CD4-positive, alpha-beta T cell (primary cell): ENCODE measurements at regions not wholly inside any gene's neighbourhood (a gene's known extent, or its start where the extent isn't known, plus 50 kb on each side); places are given as distances from the start of the nearest gene placed in this dataset.
"Not testable (repeated sequence)": the region's sequence is repeated elsewhere in the genome, so short reads cannot be mapped to it uniquely, and the experiment has no call there.

ENCODE experiments used
- ATAC-seq: fragments of 200-7000 bp; cut with Tn5 transposase; one replicate; pipeline ENCODE4 v1.10.0; 2022; ENCODE audit warnings: mild to moderate bottlenecking; ENCODE audit not compliant: poor library complexity
- CTCF ChIA-PET: fragments of 350-600 bp; sonication (Branson Sonifier 250); formaldehyde crosslinking; loops from one replicate; lab custom pipeline; 2021; ENCODE audit warnings: antibody characterized with exemption, inconsistent platforms; lab: Charles Lee
- POLR2A ChIA-PET: fragments of 350-600 bp; sonication (Branson Sonifier 250); formaldehyde crosslinking; loops from one replicate; lab custom pipeline; 2021; ENCODE audit warnings: antibody characterized with exemption, inconsistent platforms; lab: Charles Lee
- DNase-seq, 14 experiments: peaks; one replicate each; pipeline ENCODE4 v3.0.0-alpha.2; 2013 to 2020; ENCODE audit warnings: mixed read lengths in 2 of 14
- H3K27ac ChIP-seq, 2 donors: one replicate each; pipeline versions ENCODE4 v1.5.1 to v1.7.0; 2013; ENCODE audit warnings: low read length in 2 of 2, low read depth in 1 of 2, mild to moderate bottlenecking in 1 of 2
- H3K27me3 ChIP-seq, 2 experiments: 1 replicate in 1 of 2; 2 replicates in 1 of 2; pipeline versions ENCODE4 v1.6.1 to v1.7.0; 2013; ENCODE audit warnings: low read length in 2 of 2, control low read depth in 1 of 2, mild to moderate bottlenecking in 1 of 2, moderate library complexity in 1 of 2; ENCODE audit not compliant: insufficient read depth in 2 of 2, control insufficient read depth in 1 of 2
- H3K36me3 ChIP-seq: one replicate; pipeline ENCODE4 v1.6.1; 2013; ENCODE audit warnings: low read length, control low read depth; ENCODE audit not compliant: insufficient read depth
- H3K4me1 ChIP-seq: one replicate; pipeline ENCODE4 v1.6.1; 2013; ENCODE audit warnings: low read length, control low read depth; ENCODE audit not compliant: insufficient read depth
- H3K4me3 ChIP-seq: one replicate; pipeline ENCODE4 v1.5.1; 2013; ENCODE audit warnings: mild to moderate bottlenecking, low read length, moderate library complexity
- H3K9me3 ChIP-seq, 2 experiments: 1 replicate in 1 of 2; 2 replicates in 1 of 2; pipeline versions ENCODE4 v1.6.1 to v1.7.0; 2013; ENCODE audit warnings: low read length in 2 of 2, mild to moderate bottlenecking in 2 of 2, control low read depth in 1 of 2, moderate library complexity in 1 of 2; ENCODE audit not compliant: control insufficient read depth in 1 of 2, insufficient read depth in 1 of 2
- H3K27ac Mint-ChIP-seq: one replicate; pipeline ENCODE4 v1.8.0; 2020; ENCODE audit warnings: mixed read lengths
- H3K27me3 Mint-ChIP-seq: one replicate; pipeline ENCODE4 v1.8.0; 2021; ENCODE audit warnings: mixed read lengths
- H3K36me3 Mint-ChIP-seq: one replicate; pipeline ENCODE4 v1.8.0; 2021; ENCODE audit warnings: low read depth, mixed read lengths
- H3K4me1 Mint-ChIP-seq: one replicate; pipeline ENCODE4 v1.8.0; 2021; ENCODE audit warnings: low read depth, mixed read lengths
- H3K4me3 Mint-ChIP-seq: one replicate; pipeline ENCODE4 v1.8.0; 2020; ENCODE audit warnings: mild to moderate bottlenecking, mixed read lengths
- H3K9me3 Mint-ChIP-seq: one replicate; pipeline ENCODE4 v1.8.0; 2020; ENCODE audit warnings: mixed read lengths
- intact Hi-C, 2 experiments: fragments of 100-400 bp; cut with DNase I in 1 of 2; cut with micrococcal nuclease in 1 of 2; formaldehyde crosslinking; loops; one replicate each; pipeline versions ENCODE4 v1.15.1 to v1.9.0; 2023 to 2025; cut with DNase I, micrococcal nuclease
- TF ChIP-seq, protein P1 (sequence below): fragments of 200-600 bp; IDR thresholded peaks from one replicate; pipeline ENCODE4 v1.8.0; 2022; ENCODE audit warnings: antibody characterized with exemption, mild to moderate bottlenecking

GRCh38 chr15:29648415-29648814, 173.9 kb downstream of the TJP1 start:
- H3K4me1 Mint-ChIP-seq, H3K27me3 ChIP-seq, ATAC-seq, H3K36me3 ChIP-seq, H3K4me3 ChIP-seq, POLR2A ChIA-PET, CTCF ChIA-PET, H3K27ac Mint-ChIP-seq, H3K27ac ChIP-seq, H3K36me3 Mint-ChIP-seq, H3K27me3 Mint-ChIP-seq, intact Hi-C loops, H3K4me3 Mint-ChIP-seq, DNase-seq, H3K4me1 ChIP-seq: not testable (repeated sequence)
- H3K9me3 Mint-ChIP-seq = peaks cover 14% of the 10 kb centered on the region
- peaks cover 0 to 29% of the 10 kb centered on the region in 2 experiments for H3K9me3 ChIP-seq

- peaks cover 9% of the 10 kb centered on the region for H3K9me3 Mint-ChIP-seq
- CTCF ChIA-PET = no interaction called here
- no peaks in the 10 kb centered on the region for H3K36me3 Mint-ChIP-seq
- Histone ChIP-seq H3K9me3 (peaks cover 0 to 12% of the 10 kb centered on the region in 2 experiments), H3K27me3 (no peaks in the 10 kb centered on the region), H3K4me1 (no peaks in the 10 kb centered on the region), H3K4me3 (no peak overlapping the region), H3K27ac (no peak overlapping the region), H3K36me3 (no peaks in the 10 kb centered on the region)
- H3K27ac Mint-ChIP-seq = no peak overlapping the region
- intact Hi-C loops = no loop called here
- TF ChIP-seq, protein P1, sequence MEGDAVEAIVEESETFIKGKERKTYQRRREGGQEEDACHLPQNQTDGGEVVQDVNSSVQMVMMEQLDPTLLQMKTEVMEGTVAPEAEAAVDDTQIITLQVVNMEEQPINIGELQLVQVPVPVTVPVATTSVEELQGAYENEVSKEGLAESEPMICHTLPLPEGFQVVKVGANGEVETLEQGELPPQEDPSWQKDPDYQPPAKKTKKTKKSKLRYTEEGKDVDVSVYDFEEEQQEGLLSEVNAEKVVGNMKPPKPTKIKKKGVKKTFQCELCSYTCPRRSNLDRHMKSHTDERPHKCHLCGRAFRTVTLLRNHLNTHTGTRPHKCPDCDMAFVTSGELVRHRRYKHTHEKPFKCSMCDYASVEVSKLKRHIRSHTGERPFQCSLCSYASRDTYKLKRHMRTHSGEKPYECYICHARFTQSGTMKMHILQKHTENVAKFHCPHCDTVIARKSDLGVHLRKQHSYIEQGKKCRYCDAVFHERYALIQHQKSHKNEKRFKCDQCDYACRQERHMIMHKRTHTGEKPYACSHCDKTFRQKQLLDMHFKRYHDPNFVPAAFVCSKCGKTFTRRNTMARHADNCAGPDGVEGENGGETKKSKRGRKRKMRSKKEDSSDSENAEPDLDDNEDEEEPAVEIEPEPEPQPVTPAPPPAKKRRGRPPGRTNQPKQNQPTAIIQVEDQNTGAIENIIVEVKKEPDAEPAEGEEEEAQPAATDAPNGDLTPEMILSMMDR = no peak
- no peak overlapping the region for H3K4me3 Mint-ChIP-seq
- no peak for ATAC-seq
- DNase-seq = no peak
- no peaks in the 10 kb centered on the region for H3K27me3 Mint-ChIP-seq
- POLR2A ChIA-PET = no interaction called here
- H3K4me1 Mint-ChIP-seq = no peaks in the 10 kb centered on the region
Observed at GRCh38 chr15:29645841-29646240, 176.4 kb downstream of the TJP1 start.

- H3K4me1 ChIP-seq, H3K4me1 Mint-ChIP-seq, H3K36me3 ChIP-seq, H3K27me3 ChIP-seq, H3K9me3 Mint-ChIP-seq, H3K27ac Mint-ChIP-seq, CTCF ChIA-PET, H3K27ac ChIP-seq, POLR2A ChIA-PET, H3K27me3 Mint-ChIP-seq, ATAC-seq, intact Hi-C loops, H3K4me3 Mint-ChIP-seq, H3K4me3 ChIP-seq, DNase-seq, H3K36me3 Mint-ChIP-seq: not testable (repeated sequence)
- H3K9me3 ChIP-seq = peaks cover 0 to 12% of the 10 kb centered on the region in 2 experiments
Observed at GRCh38 chr15:29644361-29644760, 177.9 kb downstream of the TJP1 start.

DNA sequence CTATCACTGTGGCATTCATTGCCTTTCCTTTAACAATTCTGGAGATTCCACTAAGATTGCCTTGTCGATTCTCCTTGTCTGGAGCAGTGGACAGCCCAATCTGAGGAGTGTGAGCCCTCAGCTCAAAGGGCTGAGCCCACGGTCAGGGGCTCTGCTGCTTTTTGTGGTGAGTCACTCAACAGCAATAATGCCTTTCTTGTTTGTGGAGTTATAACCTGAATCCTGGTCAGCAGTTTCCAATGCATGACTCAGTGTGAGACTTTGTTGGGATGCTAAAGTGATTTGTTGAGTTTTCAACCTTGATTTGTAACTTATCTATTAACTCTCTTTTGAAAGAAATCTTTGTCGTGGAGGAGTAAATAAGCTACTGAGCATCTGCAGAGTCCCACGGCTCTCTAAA, 183.5 kb downstream of the TJP1 start:
- intact Hi-C loops = no loop called here
- DNase-seq (no peak), ATAC-seq (no peak)
- Histone ChIP-seq H3K4me1 (no peaks in the 10 kb centered on the region), H3K27me3 (peaks cover 0 to 8% of the 10 kb centered on the region in 2 experiments), H3K4me3 (no peak overlapping the region), H3K27ac (no peak overlapping the region), H3K9me3 (peaks cover 0 to 4% of the 10 kb centered on the region in 2 experiments), H3K36me3 (no peaks in the 10 kb centered on the region)
- no peaks in the 10 kb centered on the region for H3K9me3 Mint-ChIP-seq
- ChIA-PET CTCF (no interaction called here), POLR2A (no interaction called here)
- H3K4me3 Mint-ChIP-seq = no peak overlapping the region
- peaks cover 19% of the 10 kb centered on the region for H3K27me3 Mint-ChIP-seq
- H3K4me1 Mint-ChIP-seq = no peaks in the 10 kb centered on the region
- no peaks in the 10 kb centered on the region for H3K36me3 Mint-ChIP-seq
- H3K27ac Mint-ChIP-seq = no peak overlapping the region
- TF ChIP-seq, protein P1 = no peak
